K562 (cell line): ENCODE measurements at regions not wholly inside any gene's neighbourhood (a gene's known extent, or its start where the extent isn't known, plus 50 kb on each side); places are given as distances from the start of the nearest gene placed in this dataset.

Source experiments
- ATAC-seq: fragments of 200-7000 bp; cut with Tn5 transposase; 3 replicates; pipeline ENCODE4 v1.9.1; 2020; ENCODE audit warnings: moderate library complexity
- BruUV-seq: library from RNA; stranded (reverse); fragments of 400-500 nt; replicated peaks from 2 replicates; lab custom pipeline; 2021; lab: Mats Ljungman, UMichigan
- CTCF ChIA-PET: fragments of 300-600 bp; formaldehyde crosslinking; extraction: SDS; loops from one replicate; lab custom pipeline; 2021; ENCODE audit warnings: low intra/inter-chr PET ratio; lab: Yijun Ruan, JAX
- POLR2A ChIA-PET: fragments of 300-600, 350-650 bp; sonication (Branson Sonifier 250); formaldehyde crosslinking; extraction: SDS; loops from one replicate; lab custom pipeline; 2021; ENCODE audit warnings: antibody characterized with exemption, inconsistent platforms; lab: Yijun Ruan, JAX
- DNase-seq, 4 experiments: peaks; one replicate each; pipeline versions ENCODE4 v3.0.0 to v3.0.0-alpha.2; 2011 to 2018; ENCODE audit warnings: low spot score in 3 of 4, mixed read lengths in 3 of 4; ENCODE audit errors: extremely low read depth in 1 of 4
- FAIRE-seq: peaks from 2 replicates; lab custom pipeline; 2011; peaks lifted over from hg19 to GRCh38; lab: Jason Lieb, UNC
- H2AFZ ChIP-seq: 2 replicates; pipeline ENCODE4 v1.6.0; 2011; ENCODE audit warnings: low read depth, low read length, control low read depth, inconsistent platforms
- H3K27ac ChIP-seq: fragments of 200-600 bp; 3 replicates; pipeline ENCODE4 v1.8.0; 2011; ENCODE audit warnings: low read depth, mild to moderate bottlenecking, control low read depth, inconsistent platforms, low read length, moderate library complexity, mixed read lengths; ENCODE audit errors: extremely low read depth
- H3K27me3 ChIP-seq, 2 experiments: fragments of 300-600 bp in 1 of 2; 2 replicates in 1 of 2; 3 replicates in 1 of 2; pipeline versions ENCODE4 v1.6.0 to v1.8.0; 2011; ENCODE audit warnings: inconsistent platforms in 2 of 2, low read length in 2 of 2, mild to moderate bottlenecking in 1 of 2, mixed read lengths in 1 of 2, moderate library complexity in 1 of 2; ENCODE audit not compliant: control insufficient read depth in 2 of 2, insufficient read depth in 2 of 2
- H3K36me3 ChIP-seq: fragments of 300-600 bp; 3 replicates; pipeline ENCODE4 v1.8.0; 2011; ENCODE audit warnings: mild to moderate bottlenecking, low read length, inconsistent platforms; ENCODE audit not compliant: control insufficient read depth, insufficient read depth
- H3K4me1 ChIP-seq, 2 experiments: fragments of 200-600 bp in 1 of 2; replicated peaks in 1 of 2; 2 replicates in 1 of 2; 3 replicates in 1 of 2; pipeline versions ENCODE4 v1.5.1 to v1.8.0; 2011; ENCODE audit warnings: inconsistent platforms in 2 of 2, low read length in 2 of 2, mild to moderate bottlenecking in 1 of 2, mixed read lengths in 1 of 2, moderate library complexity in 1 of 2; ENCODE audit not compliant: control insufficient read depth in 2 of 2, insufficient read depth in 2 of 2
- H3K4me2 ChIP-seq: 2 replicates; pipeline ENCODE4 v1.6.1; 2011; ENCODE audit warnings: low read length, control low read depth, inconsistent platforms, mixed read lengths; ENCODE audit not compliant: insufficient read depth
- H3K4me3 ChIP-seq: fragments of 200-600 bp; sonication (generic), shearing (Covaris generic); 2 replicates; pipeline ENCODE4 v1.5.1; 2016; ENCODE audit warnings: control low read depth, inconsistent platforms
- H3K79me2 ChIP-seq: fragments of 200-600 bp; 3 replicates; pipeline ENCODE4 v1.8.0; 2011; ENCODE audit warnings: low read length, inconsistent platforms; ENCODE audit not compliant: control insufficient read depth, insufficient read depth
- H3K9ac ChIP-seq, 2 experiments: 2 replicates each; pipeline versions ENCODE4 v1.6.0 to v1.6.1; 2011; ENCODE audit warnings: low read depth in 2 of 2, low read length in 2 of 2, control low read depth in 1 of 2, inconsistent platforms in 1 of 2, mild to moderate bottlenecking in 1 of 2, mixed read lengths in 1 of 2; ENCODE audit not compliant: insufficient read depth in 1 of 2
- H3K9me1 ChIP-seq: one replicate; pipeline ENCODE4 v1.6.0; 2011; ENCODE audit warnings: inconsistent platforms, mild to moderate bottlenecking, low read length, moderate library complexity; ENCODE audit not compliant: control insufficient read depth, insufficient read depth
- H3K9me3 ChIP-seq: replicated peaks from 2 replicates; pipeline ENCODE4 v1.5.1; 2011; ENCODE audit warnings: low read depth, low read length, inconsistent platforms; ENCODE audit not compliant: control insufficient read depth, insufficient read depth
- H4K20me1 ChIP-seq: replicated peaks from 2 replicates; pipeline ENCODE4 v1.6.1; 2011; ENCODE audit warnings: low read length, inconsistent platforms, mixed read lengths; ENCODE audit not compliant: control insufficient read depth, insufficient read depth
- CBFA2T2 ChIP-seq: fragments of 450-650 bp; conservative IDR thresholded peaks from 2 replicates; pipeline ENCODE4 v1.6.1; 2017; ENCODE audit warnings: mild to moderate bottlenecking
- FOXA3 ChIP-seq, 2 experiments: fragments of 450-650 bp in 1 of 2; sonication (generic) in 1 of 2; formaldehyde crosslinking; IDR thresholded peaks in 1 of 2; conservative IDR thresholded peaks in 1 of 2; 2 replicates each; pipeline versions ENCODE4 v1.4.0 to v1.8.0; 2020 to 2022; ENCODE audit warnings: mild to moderate bottlenecking in 2 of 2, missing genetic modification reagents in 1 of 2
- GABPB1 ChIP-seq: sonication (generic); formaldehyde crosslinking; IDR thresholded peaks from 2 replicates; pipeline ENCODE4 v1.8.0; 2022; ENCODE audit warnings: mild to moderate bottlenecking, missing genetic modification reagents
- IRF2 ChIP-seq: sonication (generic); formaldehyde crosslinking; IDR thresholded peaks from 2 replicates; pipeline ENCODE4 v1.8.1; 2022; ENCODE audit warnings: mild to moderate bottlenecking, missing genetic modification reagents
- NFATC3 ChIP-seq: fragments of 450-650 bp; IDR thresholded peaks from 2 replicates; pipeline ENCODE4 v1.6.1; 2017; ENCODE audit warnings: mild to moderate bottlenecking
- PHTF2 ChIP-seq: fragments of 250-450 bp; sonication (Bioruptor Pico); IDR thresholded peaks from 2 replicates; pipeline ENCODE4 v1.5.0; 2021; ENCODE audit warnings: mild to moderate bottlenecking
- SMC3 ChIP-seq: conservative IDR thresholded peaks from 2 replicates; pipeline ENCODE4 v1.6.1; 2011; ENCODE audit warnings: low read depth, low read length, improper control_type of control experiment; ENCODE audit not compliant: insufficient read depth
- ZBTB2 ChIP-seq: fragments of 450-650 bp; IDR thresholded peaks from 2 replicates; pipeline ENCODE4 v1.6.1; 2016; ENCODE audit warnings: antibody characterized with exemption
- ZNF184 ChIP-seq: sonication (generic); formaldehyde crosslinking; IDR thresholded peaks from 2 replicates; pipeline ENCODE4 v1.5.0; 2020; ENCODE audit warnings: missing genetic modification reagents
- ZNF507 ChIP-seq: conservative IDR thresholded peaks from 2 replicates; pipeline ENCODE4 v1.6.1; 2017; ENCODE audit warnings: missing genetic modification characterization, missing compliant biosample characterization
- ZZZ3 ChIP-seq: fragments of 450-650 bp; IDR thresholded peaks from 2 replicates; pipeline ENCODE4 v1.6.1; 2016; ENCODE audit warnings: antibody characterized with exemption, mild to moderate bottlenecking, moderate library complexity
- WGBS: fragments of 100-300 bp; shearing (Covaris generic); methylation state at CpG from one replicate; pipeline ENCODE4 v1.1.6; 2016; ENCODE audit warnings: low coverage, mixed read lengths; ENCODE audit not compliant: insufficient coverage; ENCODE audit errors: missing lambda C conversion rate; 5-methylcytosine and 5-hydroxymethylcytosine counted together
- in situ Hi-C: fragments of 300-500 bp; cut with MboI; formaldehyde crosslinking; loops from 4 replicates; pipeline ENCODE4 v1.15.0; 2018; ENCODE audit warnings: inconsistent platforms, mixed read lengths
- intact Hi-C: fragments of 100-400 bp; cut with micrococcal nuclease; formaldehyde crosslinking; loops from 2 replicates; pipeline ENCODE4 v1.14.2; 2022

DNA sequence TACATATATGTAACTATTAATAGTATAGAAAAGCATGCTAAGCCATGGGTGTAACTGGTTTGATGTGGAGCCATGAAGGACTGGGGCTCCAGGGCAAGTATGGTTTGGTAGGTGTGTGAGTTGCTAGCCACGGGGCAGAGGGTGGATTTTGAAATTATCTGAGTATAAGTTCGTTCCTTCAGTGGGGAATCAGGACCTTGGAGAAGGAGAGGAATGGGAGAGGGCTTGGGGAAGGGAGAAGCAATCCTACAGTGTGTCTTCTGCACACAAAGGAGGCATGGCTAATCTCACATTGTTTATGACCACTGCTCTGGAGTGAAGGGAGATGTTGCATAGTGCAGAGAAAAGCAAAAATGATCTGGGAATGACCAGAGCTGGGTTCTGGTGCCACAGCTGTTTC is 127.8 kb upstream of the CADM1 start:
- TF ChIP-seq NFATC3, result no peak
- no peak for TF ChIP-seq ZZZ3
- TF ChIP-seq ZNF507, result no peak
- TF ChIP-seq SMC3, result no peak
- TF ChIP-seq ZBTB2, result no peak
- no peak for TF ChIP-seq PHTF2 (CRISPR knock-in tag)
- no peak for TF ChIP-seq ZNF184
- TF ChIP-seq IRF2 (CRISPR knock-in tag), result no peak
- no peak for TF ChIP-seq FOXA3 (CRISPR knock-in tag; conservative IDR thresholded peaks at IDR 0.05 in 1 of 2, IDR thresholded peaks at IDR 0.05 in 1 of 2)
- TF ChIP-seq GABPB1, result no peak
- no peak for TF ChIP-seq CBFA2T2
- WGBS, result 0% methylated on average over 2 of the region's 2 CpGs
- BruUV-seq, result no TSS peak
- POLR2A ChIA-PET, result no interaction called here
- Histone ChIP-seq H3K4me3 (no peak overlapping the region), H3K36me3 (no peaks in the 10 kb centered on the region), H3K27me3 (peaks cover 0 to 6% of the 10 kb centered on the region in 2 experiments; a peak in 1 of 5 replicates), H3K9me3 (no peaks in the 10 kb centered on the region), H3K9ac (no peak overlapping the region), H3K4me1 (no peaks in the 10 kb centered on the region; a peak in 1 of 5 replicates), H2AFZ (no peak overlapping the region), H3K79me2 (no peaks in the 10 kb centered on the region), H3K27ac (no peak overlapping the region), H3K4me2 (no peak overlapping the region), H3K9me1 (no peaks in the 10 kb centered on the region), H4K20me1 (no peaks in the 10 kb centered on the region)
- DNase-seq (no peak), ATAC-seq (no peak), FAIRE-seq (no peak)
- intact Hi-C loops, result no loop called here
- in situ Hi-C loops, result no loop called here
- CTCF ChIA-PET, result no interaction called here
